ENCODE measurements at regions not wholly inside any gene's neighbourhood (a gene's known extent, or its start where the extent isn't known, plus 50 kb on each side); places are given as distances from the start of the nearest gene placed in this dataset.

DNA sequence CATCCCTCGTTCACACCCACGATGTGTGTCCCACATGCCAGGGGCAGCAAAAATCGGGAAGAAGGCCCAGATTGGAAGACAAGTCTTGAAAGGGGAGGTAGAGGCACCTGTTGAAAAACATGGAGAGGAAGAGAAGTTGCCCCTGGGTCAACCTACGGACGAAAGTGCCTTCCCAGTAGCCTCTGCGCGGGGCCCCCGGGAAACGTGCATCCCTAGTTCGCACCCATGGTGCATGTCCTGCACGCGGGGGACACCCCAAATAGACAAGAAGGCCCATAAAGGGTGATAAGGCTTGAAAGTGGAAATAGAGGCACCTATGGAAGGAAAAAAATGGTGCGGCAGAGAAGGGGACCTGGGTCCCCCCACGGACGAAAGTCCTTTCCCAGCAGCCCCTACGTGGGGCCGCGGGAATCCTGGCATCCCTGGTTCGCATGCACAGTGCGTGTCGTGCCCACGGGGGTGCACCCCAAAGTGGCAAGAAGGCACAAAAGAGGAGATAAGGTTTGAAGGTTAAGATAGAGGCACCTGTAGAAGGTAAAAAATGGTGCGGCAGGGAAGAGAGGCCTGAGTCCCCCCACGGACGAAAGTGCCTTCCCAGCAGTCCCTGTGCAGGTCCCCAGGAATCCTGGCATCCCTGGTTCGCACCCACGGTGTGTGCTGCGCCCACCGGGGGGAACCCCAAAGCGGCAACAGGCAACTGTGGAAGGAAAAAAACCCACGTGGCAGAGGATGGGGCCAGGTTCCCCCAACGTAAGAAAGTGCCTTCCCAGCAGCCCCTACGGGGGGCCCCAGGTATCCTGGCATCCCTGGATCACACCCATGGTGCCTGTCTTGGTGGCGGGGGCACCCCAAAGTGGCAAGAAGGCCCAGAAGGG is 278.3 kb downstream of the ALG10 start:
- intact Hi-C loops (cut with DNase I): no loop called here
- Histone ChIP-seq H3K9me3 (peaks cover 0 to 40% (median 4%) of the 10 kb centered on the region in 4 donors), H3K27ac (replicated peaks in 1 of 4) (no peak overlapping the region), H3K4me1 (no peaks in the 10 kb centered on the region), H3K27me3 (peaks cover 0 to 47% (median 0%) of the 10 kb centered on the region in 4 donors), H3K4me3 (no peak overlapping the region), H3K36me3 (no peaks in the 10 kb centered on the region)
- WGBS: 83% methylated on average over 34 of the region's 34 CpGs
- TF ChIP-seq, protein P1, sequence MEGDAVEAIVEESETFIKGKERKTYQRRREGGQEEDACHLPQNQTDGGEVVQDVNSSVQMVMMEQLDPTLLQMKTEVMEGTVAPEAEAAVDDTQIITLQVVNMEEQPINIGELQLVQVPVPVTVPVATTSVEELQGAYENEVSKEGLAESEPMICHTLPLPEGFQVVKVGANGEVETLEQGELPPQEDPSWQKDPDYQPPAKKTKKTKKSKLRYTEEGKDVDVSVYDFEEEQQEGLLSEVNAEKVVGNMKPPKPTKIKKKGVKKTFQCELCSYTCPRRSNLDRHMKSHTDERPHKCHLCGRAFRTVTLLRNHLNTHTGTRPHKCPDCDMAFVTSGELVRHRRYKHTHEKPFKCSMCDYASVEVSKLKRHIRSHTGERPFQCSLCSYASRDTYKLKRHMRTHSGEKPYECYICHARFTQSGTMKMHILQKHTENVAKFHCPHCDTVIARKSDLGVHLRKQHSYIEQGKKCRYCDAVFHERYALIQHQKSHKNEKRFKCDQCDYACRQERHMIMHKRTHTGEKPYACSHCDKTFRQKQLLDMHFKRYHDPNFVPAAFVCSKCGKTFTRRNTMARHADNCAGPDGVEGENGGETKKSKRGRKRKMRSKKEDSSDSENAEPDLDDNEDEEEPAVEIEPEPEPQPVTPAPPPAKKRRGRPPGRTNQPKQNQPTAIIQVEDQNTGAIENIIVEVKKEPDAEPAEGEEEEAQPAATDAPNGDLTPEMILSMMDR (IDR thresholded peaks at IDR 0.05): no peak
- TF ChIP-seq EP300 (IDR thresholded peaks at IDR 0.05) (no peak), POLR2A (IDR thresholded peaks at IDR 0.05; ENCODE audit: low read depth) (no peak), POLR2AphosphoS5 (IDR thresholded peaks at IDR 0.05) (no peak)
- DNase-seq (ENCODE audit: extremely low spot score): no peak

DNA sequence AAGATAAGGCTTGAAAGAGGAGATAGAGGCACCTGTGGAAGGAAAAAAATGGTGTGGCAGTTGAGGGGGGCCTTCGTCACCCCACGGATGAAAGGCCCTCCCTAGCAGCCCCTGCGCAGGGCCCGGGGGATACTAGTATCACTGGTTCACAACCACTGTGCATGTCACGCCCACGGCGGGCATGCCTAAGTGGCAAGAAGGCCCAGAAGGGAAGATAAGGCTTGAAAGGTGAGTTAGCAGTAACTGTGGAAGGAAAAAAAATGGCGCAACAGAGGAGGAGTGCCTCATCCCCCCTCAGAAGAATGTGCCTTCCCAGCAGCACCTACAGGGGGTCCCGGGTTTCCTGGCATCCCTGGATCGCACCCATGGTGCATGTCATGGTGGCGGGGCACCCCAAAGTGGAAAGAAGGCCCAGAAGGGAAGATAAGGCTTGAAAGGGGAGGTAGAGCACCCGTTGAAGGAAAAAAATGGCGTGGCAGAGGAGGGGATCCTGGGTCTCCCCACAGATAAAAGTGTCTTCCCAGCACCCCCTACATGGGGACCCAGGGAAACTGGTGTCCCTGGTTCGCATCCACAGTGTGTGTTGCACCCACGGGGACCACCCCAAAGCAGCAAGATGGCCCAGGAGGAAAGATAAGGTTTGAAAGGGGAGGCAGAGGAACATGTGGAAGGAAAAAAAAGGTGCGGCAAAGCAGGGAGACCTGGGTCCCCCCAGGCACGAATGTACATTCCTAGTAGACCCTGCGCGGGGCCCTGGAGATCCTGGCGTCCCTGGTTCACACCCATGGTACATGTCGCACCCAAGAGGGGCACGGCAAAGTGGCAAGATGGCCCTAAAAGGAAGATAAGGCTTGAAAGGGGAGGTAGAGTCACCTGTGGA is 279.2 kb downstream of the ALG10 start:
- H3K27ac ChIP-seq (replicated peaks in 1 of 4): no peak overlapping the region
- peaks cover 0 to 39% (median 0%) of the 10 kb centered on the region in 4 donors for H3K27me3 ChIP-seq
- DNase-seq (ENCODE audit: extremely low spot score): no peak
- 77% methylated on average over 22 of the region's 22 CpGs for WGBS
- intact Hi-C loops (cut with DNase I): no loop called here
- peaks cover 0 to 44% (median 4%) of the 10 kb centered on the region in 4 donors for H3K9me3 ChIP-seq
- no peaks in the 10 kb centered on the region for H3K36me3 ChIP-seq
- H3K4me3 ChIP-seq: no peak overlapping the region
- TF ChIP-seq EP300 (IDR thresholded peaks at IDR 0.05) (no peak), POLR2A (IDR thresholded peaks at IDR 0.05; ENCODE audit: low read depth) (no peak)
- no peaks in the 10 kb centered on the region for H3K4me1 ChIP-seq

DNA sequence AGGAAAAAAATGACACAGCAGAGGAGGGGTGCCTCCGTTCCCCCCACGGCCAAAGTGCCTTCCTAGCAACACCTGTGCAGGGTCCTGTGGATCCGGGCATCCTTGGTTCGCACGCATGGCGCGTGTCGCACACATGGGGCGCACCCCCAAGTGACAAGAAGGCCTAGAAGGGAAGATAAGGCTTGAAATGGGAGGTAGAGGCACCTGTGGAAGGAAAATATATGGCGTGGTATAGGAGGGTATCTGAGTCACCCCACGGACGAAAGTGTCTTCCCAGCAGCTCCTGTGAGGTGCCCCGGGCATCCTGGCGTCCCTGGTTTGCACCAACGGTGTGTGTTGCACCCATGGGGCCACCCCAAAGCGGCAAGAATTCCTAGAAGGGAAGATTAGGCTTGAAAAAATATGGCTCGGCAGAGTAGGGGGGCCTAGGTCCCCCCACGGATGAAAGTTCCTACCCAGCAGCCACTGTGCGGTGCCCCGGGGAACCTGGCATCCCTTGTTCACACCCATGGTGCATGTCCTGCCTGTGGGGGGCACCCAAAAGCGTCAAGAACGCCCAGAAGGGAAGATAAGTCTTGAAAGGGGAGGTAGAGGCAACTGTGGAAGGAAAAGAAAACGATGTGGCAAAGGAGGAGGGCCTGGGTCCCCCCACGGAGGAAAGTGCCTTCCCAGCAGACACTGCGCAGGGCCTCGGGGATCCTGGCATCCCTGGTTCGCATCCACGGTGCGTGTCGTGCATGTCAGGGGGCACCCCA is 280.0 kb downstream of the ALG10 start:
- intact Hi-C loops (cut with DNase I): no loop called here
- Histone ChIP-seq H3K4me1 (no peaks in the 10 kb centered on the region), H3K9me3 (peaks cover 0 to 44% (median 4%) of the 10 kb centered on the region in 4 donors), H3K4me3 (no peak overlapping the region), H3K27ac (replicated peaks in 1 of 4) (no peak overlapping the region), H3K36me3 (no peaks in the 10 kb centered on the region), H3K27me3 (peaks cover 0 to 37% (median 0%) of the 10 kb centered on the region in 4 donors)
- no peak for DNase-seq (ENCODE audit: extremely low spot score)
- WGBS: 78% methylated on average over 27 of the region's 30 CpGs
- TF ChIP-seq POLR2AphosphoS5 (IDR thresholded peaks at IDR 0.05): no peak

DNA sequence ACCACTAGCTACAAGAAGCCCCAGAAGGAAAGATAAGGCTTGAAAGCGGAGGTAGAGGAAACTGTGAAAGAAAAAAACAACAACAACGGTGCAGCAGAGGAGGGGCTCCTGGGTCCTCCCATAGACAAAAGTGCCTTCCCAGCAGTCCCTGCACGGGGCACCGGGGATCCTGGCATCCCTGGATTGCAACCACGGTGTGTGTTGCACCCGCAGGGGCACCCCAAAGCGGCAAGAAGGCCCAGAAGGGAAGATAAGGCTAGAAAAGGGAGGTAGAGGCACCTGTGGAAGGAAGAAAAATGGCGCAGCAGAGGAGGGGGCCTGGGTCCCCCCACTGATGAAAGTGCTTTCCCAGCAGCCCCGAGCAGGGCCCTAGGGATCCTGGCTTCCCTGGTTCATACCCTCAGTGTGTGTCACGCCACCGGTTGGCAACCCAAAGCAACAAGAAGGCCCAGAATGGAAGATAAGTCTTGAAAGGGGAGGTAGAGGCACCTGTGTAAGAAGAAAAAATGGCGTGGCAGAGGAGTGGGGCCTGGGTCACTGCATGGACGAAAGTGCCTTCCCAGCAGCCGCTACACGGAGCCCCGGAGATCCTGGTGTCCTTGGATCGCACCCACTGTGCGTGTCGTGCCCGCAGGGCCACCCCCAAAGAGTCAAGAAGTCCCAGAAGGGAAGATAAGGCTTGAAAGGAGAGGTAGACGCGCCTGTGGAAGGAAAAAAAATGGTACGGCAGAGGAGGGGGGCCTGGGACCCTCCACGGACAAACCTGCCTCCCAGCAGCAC is 281.0 kb downstream of the ALG10 start:
- intact Hi-C loops (cut with DNase I): no loop called here
- Histone ChIP-seq H3K36me3 (no peaks in the 10 kb centered on the region), H3K9me3 (peaks cover 0 to 38% (median 4%) of the 10 kb centered on the region in 4 donors), H3K27ac (replicated peaks in 1 of 4) (no peak overlapping the region), H3K4me3 (no peak overlapping the region), H3K27me3 (peaks cover 0 to 36% (median 0%) of the 10 kb centered on the region in 4 donors), H3K4me1 (no peaks in the 10 kb centered on the region)
- TF ChIP-seq POLR2A (IDR thresholded peaks at IDR 0.05; ENCODE audit: low read depth) (no peak), POLR2AphosphoS5 (IDR thresholded peaks at IDR 0.05) (no peak), EP300 (IDR thresholded peaks at IDR 0.05) (no peak)
- TF ChIP-seq, protein P1 (IDR thresholded peaks at IDR 0.05): no peak
- DNase-seq (ENCODE audit: extremely low spot score): no peak
- 76% methylated on average over 24 of the region's 24 CpGs for WGBS

DNA sequence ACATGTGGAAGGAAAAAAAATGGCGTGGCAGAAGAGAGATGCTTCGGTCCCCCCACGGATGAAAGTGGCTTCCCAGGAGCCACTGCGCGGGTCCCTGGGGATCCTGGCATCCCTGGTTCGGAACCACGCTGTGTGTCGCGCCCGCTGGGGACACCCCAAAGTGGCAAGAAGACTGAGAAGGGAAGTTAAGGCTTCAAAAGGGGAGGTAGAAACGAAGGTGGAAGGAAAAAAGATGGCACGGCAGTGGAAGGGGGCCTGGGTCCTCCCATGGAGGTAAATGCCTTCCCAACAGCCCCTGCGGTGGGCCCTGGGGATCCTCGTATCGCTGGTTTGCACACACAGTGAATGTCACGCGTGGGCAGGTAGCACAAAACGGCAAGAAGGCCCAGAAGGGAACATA is 281.7 kb downstream of the ALG10 start:
- Histone ChIP-seq H3K27ac (replicated peaks in 1 of 4) (no peak overlapping the region), H3K36me3 (no peaks in the 10 kb centered on the region), H3K4me1 (no peaks in the 10 kb centered on the region), H3K27me3 (peaks cover 0 to 29% (median 0%) of the 10 kb centered on the region in 4 donors), H3K9me3 (peaks cover 0 to 35% (median 1%) of the 10 kb centered on the region in 4 donors), H3K4me3 (no peak overlapping the region)
- WGBS: 83% methylated on average over 18 of the region's 18 CpGs
- intact Hi-C loops (cut with DNase I): no loop called here
- DNase-seq (ENCODE audit: extremely low spot score): no peak
- TF ChIP-seq POLR2A (IDR thresholded peaks at IDR 0.05; ENCODE audit: low read depth) (no peak), POLR2AphosphoS5 (IDR thresholded peaks at IDR 0.05) (no peak), EP300 (IDR thresholded peaks at IDR 0.05) (no peak)
- TF ChIP-seq, protein P1 (IDR thresholded peaks at IDR 0.05): no peak
